ENCODE measurements at regions not wholly inside any gene's neighbourhood (a gene's known extent, or its start where the extent isn't known, plus 50 kb on each side); places are given as distances from the start of the nearest gene placed in this dataset.
"Not testable (repeated sequence)": the region's sequence is repeated elsewhere in the genome, so short reads cannot be mapped to it uniquely, and the experiment has no call there.

DNA sequence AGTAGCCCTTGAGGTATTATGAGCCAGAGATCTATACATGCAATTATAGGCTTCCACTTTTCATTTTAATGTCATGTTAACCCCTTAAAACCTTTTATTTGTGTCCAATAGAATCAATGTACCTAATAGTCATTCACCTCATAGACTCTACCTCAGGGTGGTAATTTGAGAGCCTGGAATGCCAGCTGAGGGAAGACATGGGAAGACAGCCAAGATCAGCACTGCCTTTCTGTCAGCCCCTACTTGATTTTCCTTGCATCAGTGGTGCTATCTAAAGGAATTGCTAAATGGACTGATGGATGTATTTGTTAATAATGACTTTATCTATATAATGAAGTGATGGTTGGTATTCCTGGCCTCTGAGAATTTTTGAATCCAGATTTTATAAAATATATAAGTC is 113.3 kb upstream of the GBE1 start:
- no peak for DNase-seq

DNA sequence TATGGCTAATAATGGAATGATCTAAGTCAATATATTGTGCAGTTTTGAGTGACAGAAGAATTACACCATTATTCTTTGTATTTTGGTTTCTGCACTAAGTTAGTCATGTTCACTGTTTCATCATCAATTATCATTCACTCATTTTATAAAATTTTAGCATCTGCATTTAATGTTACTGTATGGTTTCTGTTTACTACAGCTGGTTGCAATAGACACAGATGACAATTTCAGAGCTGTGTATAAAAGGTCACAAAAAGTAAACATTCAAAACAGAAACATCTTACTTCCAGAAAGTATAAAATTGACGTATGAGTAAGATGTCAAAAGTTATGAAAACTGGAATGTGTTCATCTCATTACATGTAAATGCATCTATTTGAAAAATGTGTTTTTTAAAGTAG is 111.1 kb upstream of the GBE1 start:
- no peak for DNase-seq

DNA sequence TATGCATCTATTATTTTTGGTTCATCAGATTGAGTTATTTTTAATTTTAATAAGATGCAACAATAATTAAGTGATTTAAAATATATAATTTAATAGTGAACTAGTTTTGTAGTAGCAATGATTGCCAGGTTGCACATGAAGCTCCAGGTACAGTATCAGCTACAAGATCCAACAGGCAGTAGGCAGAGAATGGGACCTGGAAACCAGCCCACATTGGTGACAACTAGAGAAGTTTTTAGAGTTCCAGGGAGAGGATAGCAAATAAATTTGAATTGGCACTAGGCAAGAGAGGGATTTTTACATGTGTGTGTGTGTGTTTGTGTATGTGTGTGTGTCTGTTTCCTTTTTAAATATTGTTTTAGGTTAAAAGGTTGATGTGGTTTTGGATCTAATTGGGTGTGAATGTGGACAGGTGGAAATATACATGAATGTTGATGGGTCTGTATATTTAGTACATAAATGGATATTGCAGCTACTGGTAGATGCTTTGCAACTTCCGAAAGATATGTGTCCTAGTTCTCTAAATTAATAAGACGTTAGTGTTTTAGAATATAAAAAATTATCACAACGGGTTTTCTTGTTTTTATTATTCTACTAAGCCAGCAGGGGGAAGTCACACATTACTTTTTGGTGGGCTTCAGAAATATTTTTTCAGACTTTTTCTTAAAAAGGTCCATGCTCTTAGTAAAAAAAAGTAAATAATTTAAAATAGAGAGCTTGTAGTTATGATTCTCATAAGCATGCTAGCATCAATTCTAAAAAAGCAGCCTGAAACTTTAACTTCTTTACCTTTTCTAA is 110.1 kb upstream of the GBE1 start:
- no peak for DNase-seq

DNA sequence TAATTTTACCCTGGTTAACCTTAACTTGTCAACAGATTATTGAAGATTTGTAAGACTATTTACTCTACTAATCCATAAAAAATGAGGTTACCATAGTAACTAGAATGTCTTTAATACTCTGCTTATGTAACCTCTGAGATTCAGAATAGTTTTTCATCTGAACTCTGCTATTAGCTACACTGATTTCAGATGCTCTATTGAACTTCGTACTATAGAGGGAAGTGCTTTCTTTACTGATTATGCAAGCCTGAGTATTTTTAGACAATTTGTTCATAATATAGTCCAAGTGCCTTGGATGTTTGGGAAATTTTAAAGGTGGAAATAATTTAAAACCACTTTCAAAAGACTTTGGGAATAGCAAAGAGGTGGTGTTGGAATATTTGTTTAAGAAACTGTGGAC is 107.9 kb upstream of the GBE1 start:
- no peak for DNase-seq

DNA sequence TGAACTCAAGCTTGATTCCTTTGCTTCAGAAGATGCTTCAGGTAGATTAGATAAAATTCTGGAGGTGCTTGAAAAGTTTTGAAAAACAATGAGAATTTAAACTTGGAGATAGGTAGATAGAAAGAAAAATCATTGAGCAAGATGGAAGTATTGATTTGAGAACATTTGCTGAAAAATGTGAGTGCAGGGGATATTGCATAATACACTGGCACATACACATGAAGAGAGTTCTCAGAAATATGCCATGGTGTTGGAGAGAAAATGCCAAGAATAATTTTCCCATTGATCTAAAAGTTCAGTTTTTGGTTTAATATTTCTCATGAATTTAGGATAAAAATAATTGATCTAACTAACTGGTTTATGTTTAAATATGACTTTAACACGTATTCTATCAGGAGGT is 107.2 kb upstream of the GBE1 start:
- DNase-seq = no peak

DNA sequence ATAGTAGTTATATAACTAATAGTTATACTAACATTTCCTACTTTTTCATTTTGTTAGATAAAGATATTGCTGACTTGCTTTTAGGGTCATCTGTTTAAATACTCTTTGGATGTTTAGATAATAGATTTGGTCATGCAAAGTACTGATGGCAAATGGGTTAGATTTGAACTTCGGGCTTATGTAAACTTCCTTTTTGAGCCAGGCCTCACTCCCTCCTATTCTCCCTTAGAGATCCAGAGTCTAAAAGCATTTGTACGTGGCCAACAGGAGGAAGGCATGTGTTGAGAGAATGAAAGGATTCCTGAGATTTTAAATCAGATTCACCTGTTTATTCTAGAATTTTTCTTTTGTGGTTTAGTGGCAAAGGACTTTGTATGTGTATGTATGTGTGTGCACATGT is 106.4 kb upstream of the GBE1 start:
- no peak for DNase-seq

DNA sequence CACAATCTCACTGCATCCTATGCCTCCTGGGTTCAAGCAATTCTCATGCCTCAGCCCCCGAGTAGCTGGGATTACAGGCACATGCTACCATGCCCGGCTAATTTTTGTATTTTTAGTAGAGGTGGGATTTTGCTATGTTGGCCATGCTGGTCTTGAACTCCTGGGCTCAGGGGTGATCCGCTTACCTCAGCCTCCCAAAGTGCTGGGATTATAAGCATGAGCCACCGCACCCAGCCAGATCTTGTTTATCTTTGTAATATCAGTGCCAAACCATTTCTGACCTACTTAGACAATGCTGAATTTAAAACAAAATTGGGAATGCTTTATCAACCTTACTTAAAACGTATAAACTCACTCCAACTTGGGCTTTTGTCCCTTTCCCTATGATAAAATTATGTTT is 103.7 kb upstream of the GBE1 start:
- DNase-seq = not testable (repeated sequence)

DNA sequence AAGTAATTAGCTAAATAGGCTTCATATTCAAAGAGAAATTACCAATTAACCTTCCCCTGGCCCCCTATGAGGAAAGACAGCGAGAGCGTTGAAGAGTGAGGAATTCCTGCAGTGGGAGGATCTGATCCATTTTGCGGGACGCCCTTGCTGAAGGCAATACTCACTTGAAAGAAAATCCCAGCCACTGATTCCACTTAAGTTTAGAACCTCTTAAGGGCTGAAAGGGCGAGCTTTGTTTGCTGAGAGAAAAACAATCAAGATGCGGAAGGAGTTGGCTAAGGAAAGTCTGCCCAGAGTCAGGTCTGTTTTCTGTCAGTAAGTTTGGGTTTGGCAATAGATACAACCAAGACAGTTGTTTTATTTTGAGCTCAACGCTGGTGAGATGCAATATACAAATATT is 102.8 kb upstream of the GBE1 start:
- DNase-seq = peak; percentile 3

DNA sequence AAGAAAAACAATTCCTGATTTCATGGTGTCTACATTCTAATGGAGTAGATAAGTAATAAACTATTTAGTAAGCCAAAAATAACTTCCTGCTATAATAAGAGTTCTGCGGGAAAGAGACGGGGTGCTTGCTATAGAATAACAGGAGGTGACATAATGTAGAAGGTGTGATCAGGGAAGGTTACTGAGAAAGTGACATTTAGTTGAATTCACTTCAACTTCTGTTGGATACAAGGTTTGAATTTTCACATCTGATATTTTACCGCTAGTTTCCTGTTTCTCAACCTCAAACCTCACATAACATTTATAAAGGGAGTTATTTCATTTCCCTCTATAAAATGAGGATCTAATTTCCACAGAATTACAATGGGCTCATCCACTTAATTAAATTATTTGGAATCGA is 102.3 kb upstream of the GBE1 start:
- DNase-seq = no peak

DNA sequence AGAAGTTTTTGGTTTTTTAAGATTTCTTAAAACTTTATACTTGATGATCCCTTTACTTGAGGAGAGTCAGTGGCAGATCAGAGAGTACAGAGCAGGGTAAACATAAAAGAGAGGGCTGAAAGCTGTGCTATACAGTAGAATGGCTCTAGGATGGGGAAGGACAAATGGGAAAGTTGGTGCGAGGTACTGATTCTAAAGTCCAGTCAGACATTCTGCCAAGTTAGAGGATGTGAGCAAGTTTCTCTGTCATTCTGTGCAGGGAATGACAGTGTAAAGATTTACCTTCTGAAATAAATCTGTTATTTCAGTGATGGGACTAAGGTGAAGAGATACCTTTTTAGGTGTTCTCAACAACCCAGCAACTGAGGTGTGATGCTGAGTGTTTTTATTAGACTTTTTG is 100.1 kb upstream of the GBE1 start:
- DNase-seq = no peak

DNA sequence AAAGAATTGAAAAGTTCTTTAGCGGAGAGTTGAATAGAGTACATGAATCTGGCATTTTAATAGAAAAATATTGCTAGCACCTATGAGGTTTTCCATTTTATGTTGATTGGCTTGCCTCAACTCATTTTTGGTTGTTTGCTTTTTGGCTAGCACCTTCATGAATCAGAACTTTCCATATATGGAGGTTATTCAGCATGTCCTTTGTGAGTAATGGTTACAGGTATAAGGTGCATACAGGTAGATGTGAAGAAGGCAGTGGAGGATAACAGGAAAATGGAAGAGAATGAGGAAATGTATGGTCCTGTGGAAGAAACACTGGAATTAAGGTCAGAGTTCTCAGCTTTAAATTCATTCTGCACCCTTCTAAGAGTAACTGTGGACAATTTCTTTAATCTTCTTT is 98.1 kb upstream of the GBE1 start:
- DNase-seq = no peak

DNA sequence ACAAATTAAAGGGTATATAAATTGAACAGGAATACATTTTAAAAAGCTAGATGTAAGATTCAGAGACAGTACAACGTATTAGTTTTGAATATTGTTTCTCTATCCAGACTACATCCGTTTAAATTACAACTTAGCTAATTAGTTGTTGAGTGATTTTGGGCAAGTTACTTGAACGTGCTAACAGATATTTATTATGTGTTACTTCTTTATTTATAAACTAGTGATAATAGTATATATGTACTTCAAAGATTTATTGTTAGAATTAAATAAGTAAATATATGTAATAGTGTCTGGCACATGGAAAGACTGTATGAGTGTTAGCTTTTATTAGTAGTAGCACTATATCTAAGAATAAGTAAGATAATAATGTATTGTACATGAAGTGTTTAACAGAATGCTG is 92.0 kb upstream of the GBE1 start:
- no peak for DNase-seq

DNA sequence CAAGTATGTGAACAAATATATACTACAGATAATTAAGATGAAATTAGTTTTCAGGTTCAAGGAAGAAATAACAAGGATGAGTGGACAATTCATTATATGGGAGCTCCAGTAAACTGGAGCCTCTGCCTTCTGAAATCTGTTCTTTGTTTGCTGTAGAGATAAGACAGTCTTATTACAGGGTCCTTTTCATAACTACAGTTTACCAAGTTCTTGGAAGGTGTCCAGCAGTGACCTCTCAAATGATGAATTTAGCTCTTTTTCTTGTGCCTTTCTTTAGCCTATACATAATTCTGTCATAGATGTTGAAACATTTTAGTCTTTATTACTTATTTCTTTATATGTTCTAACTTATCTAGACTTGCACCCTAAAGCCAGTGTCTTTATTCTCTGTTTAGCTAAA is 89.7 kb upstream of the GBE1 start:
- DNase-seq = no peak

DNA sequence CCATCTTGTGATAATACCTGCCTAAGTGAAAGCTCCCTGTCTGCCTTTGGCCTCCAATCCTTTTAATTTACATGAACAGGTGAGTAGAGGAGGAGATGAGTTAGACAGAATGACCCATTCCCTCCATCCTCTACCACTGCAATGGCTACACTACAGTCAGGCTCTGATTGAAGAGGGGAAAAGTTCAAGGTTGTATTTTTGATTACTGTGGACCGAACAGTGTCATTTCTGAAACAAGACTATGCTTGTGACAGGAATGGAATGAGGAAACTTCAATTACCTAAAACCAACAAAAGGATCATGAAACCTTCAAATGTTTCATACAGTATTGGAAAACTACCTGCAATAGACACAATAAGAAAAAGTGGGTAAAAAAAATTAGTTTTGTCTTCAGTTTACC is 85.5 kb upstream of the GBE1 start:
- no peak for DNase-seq

DNA sequence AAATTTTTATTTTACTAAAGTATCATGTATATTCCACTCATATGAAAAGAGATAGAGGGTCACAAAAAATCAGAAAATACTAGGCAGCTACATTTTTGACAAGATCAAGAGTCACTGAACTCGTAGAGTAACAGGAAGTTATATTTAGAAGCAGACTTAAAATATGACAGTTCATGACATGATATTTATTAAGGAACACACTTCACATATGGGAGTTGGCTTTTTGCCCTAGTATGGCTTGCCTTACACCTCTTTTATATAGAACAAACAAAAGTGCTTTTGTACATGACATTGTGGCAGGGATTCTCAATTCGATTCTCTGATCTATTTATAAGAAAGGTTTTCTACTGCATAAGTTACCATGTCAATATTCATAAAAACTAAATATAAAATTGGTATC is 80.1 kb upstream of the GBE1 start:
- DNase-seq = no peak

DNA sequence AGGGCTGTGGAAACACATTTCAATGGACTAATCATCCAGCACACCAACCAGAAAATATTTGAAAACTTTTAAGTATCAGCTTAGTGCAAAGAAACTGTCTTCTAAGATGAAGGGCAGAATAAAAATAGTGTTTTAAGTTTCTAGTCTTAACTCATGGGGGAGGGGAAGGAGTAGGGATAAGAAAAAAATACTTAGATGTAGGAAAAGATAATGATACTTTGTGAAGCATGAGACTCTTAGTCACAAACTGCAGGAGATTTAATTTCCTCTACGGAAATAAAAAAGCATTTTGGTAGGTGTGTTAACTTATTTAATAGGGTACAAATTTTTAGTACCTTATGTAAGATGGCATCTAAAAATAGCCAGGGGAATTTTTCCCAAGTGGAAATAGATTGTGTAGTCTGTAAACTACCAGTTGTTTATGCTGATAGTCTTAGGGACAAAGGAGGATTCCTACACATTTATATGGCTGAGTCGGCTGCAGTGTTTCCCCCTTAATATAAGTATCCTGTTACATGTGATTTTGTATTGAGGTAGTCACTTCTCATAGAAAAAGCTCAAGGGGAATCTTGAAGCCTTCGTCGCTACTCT is 78.2 kb upstream of the GBE1 start:
- no peak for DNase-seq

DNA sequence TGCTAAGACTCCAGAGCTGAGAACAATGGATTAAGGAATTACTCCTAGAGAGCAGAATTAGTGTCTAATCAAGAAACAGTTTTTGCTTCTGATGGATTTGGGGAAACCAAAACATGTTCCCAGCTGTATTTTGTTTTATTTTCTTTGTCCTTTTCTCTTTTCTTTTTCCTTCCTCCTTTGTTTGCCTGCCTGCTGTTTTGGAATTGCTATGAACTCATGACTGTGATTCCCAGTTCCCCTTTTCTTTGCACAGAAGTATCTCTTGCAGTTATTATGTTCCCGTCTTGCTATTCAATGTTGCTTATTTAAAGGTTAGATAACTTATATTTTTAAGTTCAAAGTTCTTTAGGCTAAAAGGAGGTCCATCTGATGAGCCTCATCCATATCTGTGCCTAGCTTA is 77.0 kb upstream of the GBE1 start:
- no peak for DNase-seq

DNA sequence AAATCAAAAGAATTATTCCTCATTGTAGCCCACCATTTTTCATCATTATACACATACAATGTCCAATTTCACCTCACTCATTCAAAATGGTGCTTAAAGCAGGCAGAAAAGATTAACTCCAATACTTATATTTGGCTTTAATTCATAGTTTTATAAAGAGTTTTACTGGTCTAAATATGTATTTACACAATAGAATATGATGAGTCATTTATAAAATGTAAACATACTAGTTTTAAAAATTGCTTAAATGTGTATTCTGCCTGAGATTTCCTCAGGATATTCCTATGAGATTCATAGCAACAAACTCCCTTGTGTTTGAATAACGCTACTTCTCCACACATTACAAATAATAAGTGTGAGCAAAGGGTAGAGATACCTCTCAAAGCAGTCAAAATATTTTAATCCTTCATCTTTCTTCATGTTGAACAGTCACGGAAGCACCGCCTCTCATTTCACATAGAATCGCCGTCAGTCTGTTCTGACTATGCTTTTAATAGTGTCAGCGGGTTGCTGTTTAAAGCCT is 75.7 kb upstream of the GBE1 start:
- DNase-seq = no peak

DNA sequence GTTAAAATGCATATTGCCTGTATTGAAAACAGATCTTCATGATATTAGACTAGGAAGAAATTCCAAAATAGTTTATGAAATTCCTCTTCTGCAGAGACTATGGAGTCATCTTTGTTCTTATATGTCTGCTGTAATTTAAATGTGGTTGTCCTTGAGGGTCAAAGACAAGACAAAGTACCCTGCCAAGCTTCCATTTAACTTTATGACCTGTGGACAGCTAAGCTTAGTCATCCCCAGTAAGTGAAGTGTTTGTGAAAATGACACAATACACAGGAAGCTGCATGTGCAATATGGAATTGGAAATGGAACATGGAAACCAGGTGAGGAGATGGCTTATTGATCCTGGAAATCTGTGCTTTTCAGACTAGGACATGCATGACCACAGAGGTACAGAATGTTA is 68.5 kb upstream of the GBE1 start:
- no peak for DNase-seq

DNA sequence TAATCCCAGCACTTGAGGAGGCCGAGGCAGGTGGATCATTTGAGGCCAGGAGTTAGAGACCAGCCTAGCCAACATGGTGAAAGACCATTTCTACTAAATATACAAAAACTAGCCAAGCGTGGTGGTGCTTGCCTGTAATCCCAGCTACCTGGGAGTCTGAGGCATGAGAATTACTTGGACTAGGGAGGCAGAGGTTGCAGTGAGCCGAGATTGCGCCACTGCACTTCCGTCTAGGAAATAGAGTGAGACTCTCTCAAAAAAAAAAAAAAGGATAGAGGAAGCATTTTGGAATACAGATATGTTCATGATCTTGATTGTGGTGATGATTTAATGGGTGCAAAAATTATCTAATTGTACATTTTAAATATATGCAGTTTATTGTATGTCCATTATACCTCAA is 67.8 kb upstream of the GBE1 start:
- DNase-seq = not testable (repeated sequence)

DNA sequence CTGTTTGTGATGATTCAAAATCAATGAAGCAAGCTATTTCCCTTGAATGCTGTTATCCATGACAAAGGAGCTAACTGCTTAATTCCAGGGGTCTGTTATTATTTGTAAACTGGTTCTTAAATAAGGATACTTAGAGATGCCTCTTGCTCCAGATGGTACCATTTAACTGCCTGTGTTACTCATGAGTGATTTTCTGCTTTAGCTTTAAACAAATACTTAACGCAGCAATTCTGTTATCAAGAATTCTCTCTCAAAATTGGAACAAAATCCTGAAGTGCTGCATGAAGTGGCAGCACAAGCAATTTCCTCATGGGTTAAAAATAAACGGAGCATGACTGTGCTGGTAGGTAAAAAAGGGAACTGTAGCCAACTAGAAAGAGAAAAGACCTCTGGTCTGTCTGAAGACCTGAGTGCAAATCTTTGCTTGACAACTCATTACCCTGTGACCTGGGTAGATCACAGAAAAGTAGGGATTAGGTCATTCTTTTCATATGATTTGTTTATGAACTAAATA is 62.5 kb upstream of the GBE1 start:
- peak; percentile 67 for DNase-seq

DNA sequence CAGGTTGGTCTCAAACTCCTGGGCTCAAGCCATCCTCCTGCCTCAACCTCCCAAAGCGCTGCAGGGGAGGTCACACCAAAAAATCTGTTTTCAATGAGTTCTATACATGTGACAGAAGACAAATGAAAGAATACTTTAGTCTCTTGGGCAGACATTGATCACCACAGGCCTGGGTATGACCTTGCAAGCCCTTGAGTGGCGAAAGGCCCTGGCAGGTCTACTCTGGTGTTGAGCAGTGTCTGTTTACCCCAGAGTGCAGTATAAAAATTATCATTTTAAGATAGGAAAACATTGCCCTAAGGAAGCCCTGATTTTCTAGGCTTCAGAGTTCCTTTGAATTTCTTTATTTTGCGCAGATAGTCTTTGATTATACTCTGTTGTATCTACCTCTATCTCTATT is 61.6 kb upstream of the GBE1 start:
- DNase-seq = no peak

DNA sequence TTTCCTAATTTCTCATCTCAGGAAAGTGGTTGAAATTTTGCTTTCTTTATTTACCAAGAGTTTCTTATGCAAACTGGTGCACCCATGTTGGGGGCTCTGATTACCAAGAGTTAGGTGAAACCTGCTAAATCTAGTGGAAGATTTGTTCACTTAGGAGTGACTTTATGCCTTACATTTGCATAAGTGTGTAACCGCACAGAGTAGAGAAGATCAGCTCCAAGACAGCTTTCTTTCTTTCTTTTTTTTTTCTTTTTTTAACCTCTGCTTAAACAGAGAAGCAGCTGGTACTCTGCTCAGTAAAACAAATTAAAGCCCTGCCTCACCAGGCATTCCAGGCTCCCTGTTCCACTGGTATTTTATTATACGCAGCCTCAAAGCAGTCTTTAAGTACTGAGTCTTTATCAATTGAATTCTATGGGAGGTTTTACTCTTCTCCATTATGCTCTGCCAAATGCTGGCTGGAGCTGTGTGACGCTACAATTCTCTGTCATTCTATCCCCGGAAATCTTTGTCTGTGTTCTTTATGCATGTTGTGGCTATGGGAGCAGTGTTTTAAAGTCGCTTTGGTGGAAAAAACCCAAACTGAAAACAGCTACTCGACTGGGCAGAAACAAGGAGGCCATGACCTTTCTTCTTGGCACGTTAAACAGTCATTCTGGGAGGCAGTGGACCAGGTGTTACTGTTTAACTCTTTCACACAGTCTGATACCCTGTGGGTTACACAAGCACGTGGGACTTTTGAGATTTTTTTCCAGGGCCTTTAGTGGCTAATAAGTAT is 55.2 kb upstream of the GBE1 start:
- no peak for DNase-seq

DNA sequence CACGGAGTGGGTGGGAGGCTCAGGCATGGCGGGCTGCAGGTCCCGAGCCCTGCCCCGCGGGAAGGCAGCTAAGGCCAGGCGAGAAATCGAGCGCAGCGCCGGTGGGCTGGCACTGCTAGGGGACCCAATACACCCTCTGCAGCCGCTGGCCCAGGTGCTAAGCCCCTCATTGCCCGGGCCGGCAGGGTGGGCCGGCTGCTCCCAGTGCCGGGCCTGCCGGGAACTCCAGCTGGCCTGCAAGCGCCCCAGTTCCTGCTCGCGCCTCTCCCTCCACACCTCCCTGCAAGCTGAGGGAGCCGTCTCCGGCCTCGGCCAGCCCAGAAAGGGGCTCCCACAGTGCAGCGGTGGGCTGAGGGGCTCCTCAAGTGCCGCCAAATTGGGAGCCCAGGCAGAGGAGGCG is 50.7 kb upstream of the GBE1 start:
- DNase-seq = not testable (repeated sequence)

Measured in DMS79 treated with DMSO at 0.1 percent for 48 hours (cell line).